HEK293T (cell line): ENCODE measurements at regions not wholly inside any gene's neighbourhood (a gene's known extent, or its start where the extent isn't known, plus 50 kb on each side); places are given as distances from the start of the nearest gene placed in this dataset.
A peak's percentile ranks its signal among the peaks of the same experiment; 100 is the strongest.

Experiments
- CTCF ChIA-PET: fragments of 350-600 bp; formaldehyde crosslinking; extraction: SDS; loops from one replicate; lab custom pipeline; 2021; ENCODE audit warnings: antibody characterized with exemption, inconsistent platforms; lab: Yijun Ruan, JAX
- POLR2A ChIA-PET: fragments of 350-600 bp; formaldehyde crosslinking; extraction: SDS; loops from one replicate; lab custom pipeline; 2020; ENCODE audit warnings: antibody characterized with exemption, inconsistent platforms; lab: Yijun Ruan, JAX
- DNase-seq: peaks from one replicate; pipeline ENCODE4 v3.0.0; 2012; ENCODE audit warnings: mixed read lengths; ENCODE audit errors: extremely low spot score
- ARNT ChIP-seq: fragments of 450-650 bp; IDR thresholded peaks from 2 replicates; pipeline ENCODE4 v1.6.1; 2017; ENCODE audit warnings: mild to moderate bottlenecking
- BHLHE40 ChIP-seq: fragments of 450-650 bp; IDR thresholded peaks from 2 replicates; pipeline ENCODE4 v1.6.1; 2016; ENCODE audit warnings: mild to moderate bottlenecking, moderate library complexity, borderline replicate concordance
- CTBP1 ChIP-seq: fragments of 450-650 bp; IDR thresholded peaks from 2 replicates; pipeline ENCODE4 v1.6.1; 2016; ENCODE audit warnings: borderline replicate concordance
- ELF4 ChIP-seq: fragments of 450-650 bp; IDR thresholded peaks from 2 replicates; pipeline ENCODE4 v1.6.1; 2017; ENCODE audit warnings: antibody characterized with exemption
- FOXA1 ChIP-seq: fragments of 450-650 bp; IDR thresholded peaks from 2 replicates; pipeline ENCODE4 v1.6.1; 2016; ENCODE audit warnings: mild to moderate bottlenecking
- FOXK2 ChIP-seq: fragments of 450-650 bp; IDR thresholded peaks from 2 replicates; pipeline ENCODE4 v1.6.1; 2016; ENCODE audit warnings: mild to moderate bottlenecking
- FOXM1 ChIP-seq: fragments of 450-650 bp; IDR thresholded peaks from 2 replicates; pipeline ENCODE4 v1.6.1; 2017; ENCODE audit warnings: mild to moderate bottlenecking, borderline replicate concordance
- HDGF ChIP-seq: fragments of 450-650 bp; IDR thresholded peaks from 2 replicates; pipeline ENCODE4 v1.6.1; 2017; ENCODE audit warnings: antibody characterized with exemption, borderline replicate concordance
- L3MBTL2 ChIP-seq: fragments of 450-650 bp; conservative IDR thresholded peaks from 2 replicates; pipeline ENCODE4 v1.6.1; 2016; ENCODE audit warnings: mild to moderate bottlenecking
- LEF1 ChIP-seq: fragments of 450-650 bp; IDR thresholded peaks from 2 replicates; pipeline ENCODE4 v1.6.1; 2017; ENCODE audit warnings: mild to moderate bottlenecking, borderline replicate concordance
- NFRKB ChIP-seq: fragments of 450-650 bp; IDR thresholded peaks from 2 replicates; pipeline ENCODE4 v1.6.1; 2016; ENCODE audit warnings: mild to moderate bottlenecking, moderate library complexity
- PKNOX1 ChIP-seq: fragments of 450-650 bp; IDR thresholded peaks from 2 replicates; pipeline ENCODE4 v1.6.1; 2016
- SP1 ChIP-seq: fragments of 450-650 bp; IDR thresholded peaks from 2 replicates; pipeline ENCODE4 v1.6.1; 2017
- SUZ12 ChIP-seq: fragments of 450-650 bp; IDR thresholded peaks from 2 replicates; pipeline ENCODE4 v1.6.1; 2016; ENCODE audit warnings: mild to moderate bottlenecking
- TARDBP ChIP-seq: fragments of 450-650 bp; IDR thresholded peaks from 2 replicates; pipeline ENCODE4 v1.6.1; 2016
- ZNF384 ChIP-seq: fragments of 450-650 bp; IDR thresholded peaks from 2 replicates; pipeline ENCODE4 v1.6.1; 2016

- ChIA-PET POLR2A (no interaction called here), CTCF (no interaction called here)
- DNase-seq, result no peak
- TF ChIP-seq FOXM1, result no peak
- no peak for TF ChIP-seq FOXK2
- no peak for TF ChIP-seq SUZ12
- TF ChIP-seq CTBP1, result no peak
- no peak for TF ChIP-seq PKNOX1
- no peak for TF ChIP-seq SP1
- TF ChIP-seq BHLHE40, result no peak
- no peak for TF ChIP-seq ZNF384
- TF ChIP-seq TARDBP, result no peak
- TF ChIP-seq ELF4, result no peak
- TF ChIP-seq HDGF, result no peak
Observed at GRCh38 chr20:52401431-52401830, 209.9 kb upstream of the ZFP64 start.

- DNase-seq, result no peak
- ChIA-PET POLR2A (no interaction called here), CTCF (no interaction called here)
- TF ChIP-seq FOXA1, result no peak
Observed at GRCh38 chr20:52399352-52399751, 207.8 kb upstream of the ZFP64 start.

GRCh38 chr20:52389606-52390005, 198.0 kb upstream of the ZFP64 start:
- no peak for DNase-seq
- no peak for TF ChIP-seq CTBP1
- TF ChIP-seq LEF1, result no peak
- no peak for TF ChIP-seq L3MBTL2
- no peak for TF ChIP-seq FOXK2
- TF ChIP-seq ELF4, result no peak
- no peak for TF ChIP-seq ARNT
- TF ChIP-seq NFRKB, result no peak
- no peak for TF ChIP-seq SP1
- TF ChIP-seq HDGF, result no peak
- no peak for TF ChIP-seq SUZ12
- no peak for TF ChIP-seq FOXA1
- no peak for TF ChIP-seq PKNOX1
- TF ChIP-seq ZNF384, result no peak
- TF ChIP-seq TARDBP, result no peak
- no peak for TF ChIP-seq FOXM1
- no peak for TF ChIP-seq BHLHE40
- CTCF ChIA-PET, result no interaction called here
- POLR2A ChIA-PET, result no interaction called here

- CTCF ChIA-PET, result interaction anchor here (0.6 kb wide), 1 partner anchor 406 kb away, joined by 3 read pairs; no protein-coding TSS in a partner anchor
- no peak for TF ChIP-seq ELF4
- no peak for TF ChIP-seq FOXM1
- TF ChIP-seq CTBP1, result no peak
- no peak for TF ChIP-seq SP1
- TF ChIP-seq L3MBTL2, result no peak
- no peak for TF ChIP-seq LEF1
- no peak for TF ChIP-seq TARDBP
- no peak for TF ChIP-seq FOXA1
- TF ChIP-seq PKNOX1, result no peak
- TF ChIP-seq SUZ12, result no peak
- no peak for TF ChIP-seq NFRKB
- TF ChIP-seq BHLHE40, result no peak
- TF ChIP-seq ZNF384, result no peak
- TF ChIP-seq HDGF, result no peak
- no peak for TF ChIP-seq ARNT
- no peak for TF ChIP-seq FOXK2
- POLR2A ChIA-PET, result no interaction called here
- DNase-seq, result no peak
Observed at GRCh38 chr20:52383995-52384621, 192.5 kb upstream of the ZFP64 start.

- no peak for DNase-seq
- ChIA-PET CTCF (no interaction called here), POLR2A (no interaction called here)
- TF ChIP-seq HDGF, result no peak
- TF ChIP-seq LEF1, result no peak
- TF ChIP-seq PKNOX1, result no peak
- no peak for TF ChIP-seq CTBP1
- no peak for TF ChIP-seq SUZ12
Observed at GRCh38 chr20:52382933-52383332, 191.4 kb upstream of the ZFP64 start.

GRCh38 chr20:52379723-52380336, 188.3 kb upstream of the ZFP64 start:
- CTCF ChIA-PET, result interaction anchor here (0.8 to 1.0 kb wide), 3 partner anchors 67 to 139 kb away, joined by 3 to 4 read pairs (median 3); no protein-coding TSS in a partner anchor
- TF ChIP-seq SP1 (no peak), FOXM1 (no peak)
- POLR2A ChIA-PET, result no interaction called here
- peak; percentile 51 for DNase-seq
